Breast epithelium (tissue), 3 donors: ENCODE measurements at regions not wholly inside any gene's neighbourhood (a gene's known extent, or its start where the extent isn't known, plus 50 kb on each side); places are given as distances from the start of the nearest gene placed in this dataset.

Experiments
- CTCF ChIP-seq, 3 donors: fragments of 450-650 bp; IDR thresholded peaks; one replicate each; pipeline ENCODE4 v1.5.1; 2016 to 2017; ENCODE audit warnings: antibody characterized with exemption in 3 of 3, mild to moderate bottlenecking in 3 of 3, moderate library complexity in 3 of 3
- POLR2A ChIP-seq: fragments of 450-650 bp; IDR thresholded peaks from one replicate; pipeline ENCODE4 v1.6.1; 2016; ENCODE audit warnings: antibody characterized with exemption, mild to moderate bottlenecking, moderate library complexity
- POLR2AphosphoS5 ChIP-seq, 3 donors: sonication (generic); formaldehyde crosslinking; IDR thresholded peaks; one replicate each; pipeline ENCODE4 v1.6.1; 2017; ENCODE audit warnings: antibody characterized with exemption in 3 of 3

GRCh38 chr2:23292024-23292423, 93.0 kb upstream of the KLHL29 start:
- TF ChIP-seq CTCF (IDR thresholded peaks at IDR 0.05) (no peak), POLR2A (no peak), POLR2AphosphoS5 (IDR thresholded peaks at IDR 0.05) (no peak)
